Skeletal muscle cell (primary cell): ENCODE measurements at regions not wholly inside any gene's neighbourhood (a gene's known extent, or its start where the extent isn't known, plus 50 kb on each side); places are given as distances from the start of the nearest gene placed in this dataset.

Experiments
- DNase-seq: peaks from one replicate; pipeline ENCODE4 v3.0.0-alpha.2; 2010; ENCODE audit warnings: low read depth
- H3K4me3 ChIP-seq: 2 replicates; pipeline ENCODE4 v1.5.1; 2011; ENCODE audit warnings: low read depth, mild to moderate bottlenecking, control low read depth, low read length, moderate library complexity

- DNase-seq = peak; percentile 72
- H3K4me3 ChIP-seq = no peak overlapping the region
Measured at GRCh38 chr12:58487678-58488161, 432.6 kb downstream of the LRIG3 start.

DNA sequence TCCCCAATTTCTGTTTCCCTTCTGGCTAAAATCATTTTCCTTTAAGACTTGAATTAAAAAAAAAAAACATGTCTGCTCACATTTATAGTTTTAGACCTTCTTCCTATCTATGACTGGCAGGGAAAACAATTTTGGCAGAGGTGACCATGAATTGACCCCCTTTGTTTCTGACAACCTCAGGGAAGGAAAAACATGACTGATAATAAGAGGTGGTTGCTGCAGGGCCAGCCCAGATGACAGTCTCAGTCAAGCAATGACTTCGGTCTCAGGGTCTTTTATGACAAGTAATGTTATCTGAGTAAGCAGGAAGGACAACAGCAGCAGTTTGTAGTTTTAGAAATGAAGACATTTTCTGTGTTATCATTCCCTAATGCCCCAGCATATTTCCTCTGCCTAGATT, 430.9 kb downstream of the LRIG3 start:
- no peak overlapping the region for H3K4me3 ChIP-seq
- no peak for DNase-seq

- H3K4me3 ChIP-seq = no peak overlapping the region
- peak; percentile 60 for DNase-seq
Measured at GRCh38 chr12:58491306-58491705, 429.0 kb downstream of the LRIG3 start.

- no peak overlapping the region for H3K4me3 ChIP-seq
- no peak for DNase-seq
Measured at GRCh38 chr12:58496411-58497190, 423.7 kb downstream of the LRIG3 start.

- H3K4me3 ChIP-seq = no peak overlapping the region
- DNase-seq = no peak
Measured at GRCh38 chr12:58500399-58500798, 419.9 kb downstream of the LRIG3 start.

DNA sequence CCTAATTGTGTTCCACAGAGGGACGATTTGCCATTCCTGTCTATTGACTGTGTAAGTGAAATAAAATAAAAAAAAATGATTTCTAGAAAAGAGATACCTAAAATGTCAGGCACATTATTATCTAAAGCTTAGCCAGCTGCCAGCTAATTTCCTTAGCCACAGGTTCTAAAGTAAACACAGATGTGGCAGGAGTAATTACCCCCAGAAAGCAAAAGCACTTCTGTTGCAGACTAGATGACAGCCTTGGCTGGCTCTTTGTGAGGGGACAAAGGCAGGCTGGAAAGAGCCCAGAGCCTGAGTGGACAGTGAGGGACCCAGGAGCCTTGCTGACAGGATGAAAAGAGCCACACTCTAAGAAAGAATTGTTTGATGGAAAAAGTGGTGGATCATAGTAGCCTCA, 418.1 kb downstream of the LRIG3 start:
- DNase-seq = no peak
- H3K4me3 ChIP-seq = no peak overlapping the region

DNA sequence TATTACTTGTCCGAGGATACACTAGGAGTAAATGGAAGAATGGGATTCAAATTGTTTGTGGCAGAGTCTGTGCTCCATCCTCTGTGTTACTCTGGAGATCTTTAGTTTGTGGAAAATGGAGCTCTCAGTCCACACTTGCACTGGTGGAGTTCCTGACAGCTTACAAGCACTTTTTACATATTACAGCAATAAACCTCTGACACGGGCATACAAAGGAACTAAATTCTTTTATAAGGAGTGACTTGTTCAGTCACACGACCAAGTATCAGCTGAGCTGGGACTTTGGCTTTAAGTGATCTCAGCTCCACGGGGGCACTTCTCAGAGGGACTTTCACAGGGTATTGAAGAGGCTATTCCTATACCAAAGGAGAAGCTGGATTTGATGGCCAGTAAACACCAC, 417.5 kb downstream of the LRIG3 start:
- no peak for DNase-seq
- no peak overlapping the region for H3K4me3 ChIP-seq

DNA sequence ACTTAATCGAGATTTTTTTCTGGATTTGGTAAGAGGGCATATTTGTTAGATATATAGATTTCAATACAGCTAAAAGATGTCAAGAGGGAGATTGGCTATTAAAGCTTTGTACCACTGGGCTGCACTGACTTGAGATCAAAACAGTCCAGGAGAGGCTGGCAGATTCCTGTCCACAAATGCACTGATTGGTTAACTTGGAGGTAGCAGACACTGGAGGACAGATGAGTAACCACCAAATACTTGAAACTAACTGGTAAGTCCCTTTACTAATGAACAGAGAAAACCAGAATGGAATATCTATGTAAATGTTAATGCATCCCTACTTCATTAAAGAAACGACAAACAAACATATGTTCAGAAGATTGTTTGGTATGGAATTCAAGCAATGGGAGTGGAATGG, 416.6 kb downstream of the LRIG3 start:
- DNase-seq = no peak
- H3K4me3 ChIP-seq = no peak overlapping the region

DNA sequence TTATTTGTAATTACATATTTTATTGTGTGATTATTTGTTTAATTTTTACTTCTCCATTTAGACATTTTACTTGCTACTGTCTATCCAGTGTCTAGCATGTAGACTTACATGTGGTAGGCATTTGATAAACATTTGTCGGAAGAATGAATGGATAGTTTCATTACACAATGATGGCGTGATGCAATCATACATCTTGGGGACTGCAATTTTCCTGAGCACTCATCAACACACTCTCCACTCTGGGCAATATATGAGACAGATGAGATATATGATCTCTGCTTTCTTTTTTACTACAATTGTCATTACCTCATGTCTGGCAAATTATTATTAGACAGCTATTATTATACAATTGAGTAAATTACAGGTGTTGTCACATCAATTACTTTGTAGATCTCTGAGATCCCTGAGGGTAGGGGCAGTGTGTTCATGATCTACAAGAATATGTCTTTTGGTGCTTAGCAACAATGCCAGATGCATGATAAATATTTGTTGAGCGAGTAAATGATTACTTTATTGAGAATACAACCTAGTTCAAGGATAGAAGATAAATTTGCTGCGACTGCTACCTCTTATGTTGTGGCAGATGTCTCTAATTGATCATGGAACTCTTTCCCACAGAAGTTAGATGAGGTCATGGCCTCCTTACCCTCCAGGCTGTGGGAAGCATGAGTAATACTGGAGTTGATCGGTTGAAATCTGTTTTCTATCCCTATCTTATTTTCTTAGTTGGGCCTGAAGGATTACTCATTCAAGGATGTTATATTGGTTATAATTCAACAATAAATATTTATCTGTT, 416.0 kb downstream of the LRIG3 start:
- H3K4me3 ChIP-seq = no peak overlapping the region
- DNase-seq = no peak

- no peak overlapping the region for H3K4me3 ChIP-seq
- DNase-seq = no peak
Measured at GRCh38 chr12:58509116-58509885, 411.0 kb downstream of the LRIG3 start.

- DNase-seq = no peak
- H3K4me3 ChIP-seq = no peak overlapping the region
Measured at GRCh38 chr12:58513301-58513834, 406.9 kb downstream of the LRIG3 start.

GRCh38 chr12:58513852-58514251, 406.5 kb downstream of the LRIG3 start:
- H3K4me3 ChIP-seq = no peak overlapping the region
- no peak for DNase-seq

- H3K4me3 ChIP-seq = no peak overlapping the region
Measured at GRCh38 chr12:58519839-58520238, 400.5 kb downstream of the LRIG3 start.

GRCh38 chr12:58521152-58521551, 399.2 kb downstream of the LRIG3 start:
- H3K4me3 ChIP-seq = no peak overlapping the region
- no peak for DNase-seq

More at GRCh38 chr12:58519839-58520238, 400.5 kb downstream of the LRIG3 start:
- no peak for DNase-seq

DNA sequence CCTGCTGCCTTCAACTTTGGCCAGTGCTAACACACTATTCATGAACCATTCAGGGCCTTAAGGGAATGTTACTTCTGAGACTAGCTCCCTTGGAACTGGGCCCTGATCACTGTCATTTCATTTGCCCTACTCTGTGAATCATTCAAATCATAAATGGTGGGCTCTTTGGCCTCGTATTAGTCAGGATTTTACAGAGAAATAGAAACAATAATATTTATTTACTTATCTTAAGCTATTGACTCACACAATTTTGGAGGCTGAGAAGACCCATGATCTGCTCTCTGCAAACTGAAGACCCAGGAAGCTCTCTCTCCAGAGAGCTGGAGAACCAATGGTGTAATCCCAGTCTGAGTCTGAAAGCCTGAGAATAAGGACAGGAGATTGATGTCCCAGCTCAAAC, 398.5 kb downstream of the LRIG3 start:
- DNase-seq = no peak
- no peak overlapping the region for H3K4me3 ChIP-seq

- H3K4me3 ChIP-seq = no peak overlapping the region
- no peak for DNase-seq
Measured at GRCh38 chr12:58523360-58523759, 396.9 kb downstream of the LRIG3 start.

- no peak overlapping the region for H3K4me3 ChIP-seq
- DNase-seq = no peak
Measured at GRCh38 chr12:58528271-58528670, 392.0 kb downstream of the LRIG3 start.

DNA sequence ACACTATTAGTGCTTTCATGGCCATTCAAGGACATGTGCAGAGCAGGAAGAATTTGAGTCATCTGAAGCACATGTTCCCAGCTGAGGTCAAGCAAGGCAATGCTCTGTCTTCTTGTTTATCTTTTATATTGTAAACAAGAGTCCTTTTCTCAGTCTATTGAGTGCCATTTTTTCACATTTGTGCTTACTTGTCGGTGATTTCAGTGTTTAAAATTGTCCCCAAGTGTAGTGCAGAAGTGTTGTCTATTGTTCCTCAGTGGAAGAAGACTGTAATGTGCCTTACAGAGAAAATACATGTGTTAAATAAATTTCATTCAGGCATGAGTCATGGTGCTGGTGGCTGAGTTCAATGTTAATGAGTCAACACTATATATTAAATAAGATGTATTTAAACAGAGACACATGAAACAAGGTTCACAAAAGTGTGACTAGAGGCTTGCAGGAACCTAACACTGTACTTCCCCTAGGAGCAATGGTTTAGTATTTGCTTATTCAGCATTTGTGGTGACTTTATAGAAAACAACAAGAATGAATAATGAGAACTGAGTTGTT, 391.1 kb downstream of the LRIG3 start:
- no peak overlapping the region for H3K4me3 ChIP-seq
- DNase-seq = peak; percentile 37
